GM12878 (cell line): ENCODE measurements at regions not wholly inside any gene's neighbourhood (a gene's known extent, or its start where the extent isn't known, plus 50 kb on each side); places are given as distances from the start of the nearest gene placed in this dataset.

ENCODE experiments used
- ATAC-seq: fragments of 200-7000 bp; cut with Tn5 transposase; 3 replicates; pipeline ENCODE4 v1.9.1; 2020; ENCODE audit warnings: mild to moderate bottlenecking, moderate library complexity
- BruUV-seq: library from RNA; stranded (reverse); fragments of 400-500 nt; replicated peaks from 2 replicates; lab custom pipeline; 2021; lab: Mats Ljungman, UMichigan
- CTCF ChIA-PET: fragments of 300-600 bp; sonication (Branson Sonifier 250); formaldehyde crosslinking; extraction: SDS; loops from one replicate; lab custom pipeline; 2021; ENCODE audit warnings: inconsistent platforms; lab: Yijun Ruan, JAX
- POLR2A ChIA-PET: fragments of 350-600 bp; formaldehyde crosslinking; extraction: SDS; loops from one replicate; lab custom pipeline; 2021; ENCODE audit warnings: inconsistent platforms; lab: Charles Lee
- RAD21 ChIA-PET: fragments of 300-600 bp; sonication (Branson Sonifier 250); formaldehyde crosslinking; loops from one replicate; lab custom pipeline; 2023; ENCODE audit warnings: antibody characterized with exemption; ENCODE audit not compliant: unreplicated experiment; lab: Charles Lee
- SMC1A ChIA-PET: fragments of 300-600 bp; sonication (Branson Sonifier 250); formaldehyde crosslinking; loops from one replicate; lab custom pipeline; 2023; ENCODE audit not compliant: unreplicated experiment, uncharacterized antibody; lab: Charles Lee
- DNase-seq: peaks from one replicate; pipeline ENCODE4 v3.0.0-alpha.2; 2011; ENCODE audit warnings: low read depth, low spot score
- FAIRE-seq: peaks from 3 replicates; lab custom pipeline; 2011; peaks lifted over from hg19 to GRCh38; lab: Jason Lieb, UNC
- H2AFZ ChIP-seq: 2 replicates; pipeline ENCODE4 v1.6.0; 2011; ENCODE audit warnings: low read depth, low read length, control low read depth; ENCODE audit not compliant: control insufficient read depth
- H3K27ac ChIP-seq: 2 replicates; pipeline ENCODE4 v1.5.1; 2011; ENCODE audit warnings: control low read depth; ENCODE audit not compliant: control insufficient read depth, insufficient read depth
- H3K27me3 ChIP-seq, 2 experiments: replicated peaks in 1 of 2; 2 replicates each; pipeline versions ENCODE4 v1.6.0 to v1.6.1; 2011; ENCODE audit warnings: low read length in 1 of 2; ENCODE audit not compliant: control insufficient read depth in 2 of 2, insufficient read depth in 2 of 2
- H3K36me3 ChIP-seq, 2 experiments: 2 replicates each; pipeline ENCODE4 v1.5.1; 2011; ENCODE audit warnings: low read length in 1 of 2; ENCODE audit not compliant: control insufficient read depth in 2 of 2, insufficient read depth in 2 of 2
- H3K4me1 ChIP-seq: 2 replicates; pipeline ENCODE4 v1.6.1; 2011; ENCODE audit warnings: mild to moderate bottlenecking, low read length, moderate library complexity, mixed read lengths; ENCODE audit not compliant: control insufficient read depth, insufficient read depth
- H3K4me2 ChIP-seq: 2 replicates; pipeline ENCODE4 v1.6.0; 2011; ENCODE audit warnings: control low read depth; ENCODE audit not compliant: control insufficient read depth, insufficient read depth
- H3K4me3 ChIP-seq: fragments of 200-600 bp; sonication (generic); 2 replicates; pipeline ENCODE4 v1.5.1; 2016
- H3K79me2 ChIP-seq: 2 replicates; pipeline ENCODE4 v1.6.0; 2011; ENCODE audit warnings: low read length; ENCODE audit not compliant: control insufficient read depth, insufficient read depth
- H3K9ac ChIP-seq: 2 replicates; pipeline ENCODE4 v1.8.0; 2011; ENCODE audit warnings: low read length, control low read depth, mixed read lengths; ENCODE audit not compliant: control insufficient read depth, insufficient read depth
- H3K9me3 ChIP-seq: replicated peaks from 3 replicates; pipeline ENCODE4 v1.5.1; 2011; ENCODE audit warnings: mild to moderate bottlenecking, low read length; ENCODE audit not compliant: control insufficient read depth, insufficient read depth
- H4K20me1 ChIP-seq: 2 replicates; pipeline ENCODE4 v1.6.0; 2011; ENCODE audit not compliant: control insufficient read depth, insufficient read depth
- ATF3 ChIP-seq: IDR thresholded peaks from 2 replicates; pipeline ENCODE4 v1.6.1; 2011; ENCODE audit warnings: low read depth, mild to moderate bottlenecking, low read length, moderate library complexity, borderline replicate concordance; ENCODE audit errors: extremely low read depth
- CHD2 ChIP-seq: IDR thresholded peaks from 2 replicates; pipeline ENCODE4 v1.6.1; 2011; ENCODE audit warnings: low read depth, low read length, improper control_type of control experiment, borderline replicate concordance
- E4F1 ChIP-seq: fragments of 450-650 bp; IDR thresholded peaks from 2 replicates; pipeline ENCODE4 v1.6.1; 2018; ENCODE audit warnings: borderline replicate concordance, mild to moderate bottlenecking; ENCODE audit not compliant: partially characterized antibody
- HDGF ChIP-seq: fragments of 450-650 bp; IDR thresholded peaks from 2 replicates; pipeline ENCODE4 v1.6.1; 2016; ENCODE audit warnings: antibody characterized with exemption
- LARP7 ChIP-seq: fragments of 450-650 bp; IDR thresholded peaks from 2 replicates; pipeline ENCODE4 v1.6.1; 2017; ENCODE audit warnings: mild to moderate bottlenecking
- PBX3 ChIP-seq: IDR thresholded peaks from 2 replicates; pipeline ENCODE4 v1.6.1; 2011; ENCODE audit warnings: mild to moderate bottlenecking, low read depth, low read length, moderate library complexity; ENCODE audit not compliant: insufficient replicate concordance
- SKIL ChIP-seq: fragments of 450-650 bp; IDR thresholded peaks from 2 replicates; pipeline ENCODE4 v1.6.1; 2017; ENCODE audit warnings: mild to moderate bottlenecking, low read depth, inconsistent platforms; ENCODE audit not compliant: poor library complexity, severe bottlenecking
- WGBS: methylation state at CpG from one replicate; pipeline ENCODE4 v1.1.6; 2016; ENCODE audit warnings: low lambda C conversion rate; ENCODE audit not compliant: insufficient replicate concordance, insufficient coverage; ENCODE audit errors: missing lambda C conversion rate; 5-methylcytosine and 5-hydroxymethylcytosine counted together
- in situ Hi-C: fragments of 300-500 bp; cut with MboI; formaldehyde crosslinking; loops from 9 replicates; pipeline ENCODE4 v1.14.3; 2018; ENCODE audit warnings: mixed read lengths
- intact Hi-C: fragments of 100-400 bp; cut with micrococcal nuclease; formaldehyde crosslinking; loops from one replicate; pipeline ENCODE4 v1.14.2; 2022; ENCODE audit not compliant: unreplicated experiment

GRCh38 chr12:19755136-19755535 is 315.8 kb downstream of the AEBP2 start:
- intact Hi-C loops: loop anchor here (5.0 kb wide), 3 partner anchors 77 to 847 kb away; no protein-coding TSS in a partner anchor
- Histone ChIP-seq H4K20me1 (no peaks in the 10 kb centered on the region), H3K9ac (no peak overlapping the region), H3K36me3 (no peaks in the 10 kb centered on the region), H3K27ac (no peak overlapping the region), H3K27me3 (no peaks in the 10 kb centered on the region), H3K9me3 (no peaks in the 10 kb centered on the region; the same call in 2 of the 3 replicates), H2AFZ (no peak overlapping the region), H3K4me1 (no peaks in the 10 kb centered on the region), H3K79me2 (no peaks in the 10 kb centered on the region), H3K4me3 (no peak overlapping the region), H3K4me2 (no peak overlapping the region)
- ChIA-PET RAD21 (interaction anchor here (0.9 to 1.0 kb wide), 2 partner anchors 137 to 466 kb away, joined by 3 read pairs; no protein-coding TSS in a partner anchor), CTCF (interaction anchor here (1.5 kb wide), 1 partner anchor 216 kb away, joined by 3 read pairs; no protein-coding TSS in a partner anchor), POLR2A (no interaction called here), SMC1A (no interaction called here)
- in situ Hi-C loops: no loop called here
- 4% methylated on average over 2 of the region's 2 CpGs for WGBS
- no peak for DNase-seq
- TF ChIP-seq CHD2 (no peak), HDGF (no peak), ATF3 (no peak), E4F1 (no peak), LARP7 (no peak), SKIL (no peak), PBX3 (no peak)
- no peak for FAIRE-seq
- BruUV-seq: no TSS peak
- ATAC-seq: no peak
